Nephron progenitor cell (in vitro differentiated cells): ENCODE measurements at regions not wholly inside any gene's neighbourhood (a gene's known extent, or its start where the extent isn't known, plus 50 kb on each side); places are given as distances from the start of the nearest gene placed in this dataset.

Experiments used
- DNase-seq: peaks from one replicate; pipeline ENCODE4 v3.0.0; 2021
- H3K27ac Mint-ChIP-seq: 2 replicates; pipeline ENCODE4 v1.8.0; 2021; ENCODE audit warnings: mild to moderate bottlenecking, moderate library complexity, mixed read lengths
- H3K27me3 Mint-ChIP-seq: 2 replicates; pipeline ENCODE4 v1.8.0; 2021; ENCODE audit warnings: mild to moderate bottlenecking, low read depth, mixed read lengths; ENCODE audit not compliant: poor library complexity
- H3K36me3 Mint-ChIP-seq: 2 replicates; pipeline ENCODE4 v1.8.0; 2021; ENCODE audit warnings: low read depth, mixed read lengths
- H3K4me1 Mint-ChIP-seq: 2 replicates; pipeline ENCODE4 v1.8.0; 2021; ENCODE audit warnings: mixed read lengths
- H3K4me3 Mint-ChIP-seq: 2 replicates; pipeline ENCODE4 v1.8.0; 2021; ENCODE audit warnings: mild to moderate bottlenecking, moderate library complexity, mixed read lengths
- H3K9me3 Mint-ChIP-seq: 2 replicates; pipeline ENCODE4 v1.8.0; 2021; ENCODE audit warnings: mild to moderate bottlenecking, moderate library complexity, mixed read lengths
- TF ChIP-seq, protein P1 (sequence below): fragments of 200-600 bp; sonication (generic); IDR thresholded peaks from 2 replicates; pipeline ENCODE4 v1.5.0; 2021; ENCODE audit warnings: antibody characterized with exemption

DNA sequence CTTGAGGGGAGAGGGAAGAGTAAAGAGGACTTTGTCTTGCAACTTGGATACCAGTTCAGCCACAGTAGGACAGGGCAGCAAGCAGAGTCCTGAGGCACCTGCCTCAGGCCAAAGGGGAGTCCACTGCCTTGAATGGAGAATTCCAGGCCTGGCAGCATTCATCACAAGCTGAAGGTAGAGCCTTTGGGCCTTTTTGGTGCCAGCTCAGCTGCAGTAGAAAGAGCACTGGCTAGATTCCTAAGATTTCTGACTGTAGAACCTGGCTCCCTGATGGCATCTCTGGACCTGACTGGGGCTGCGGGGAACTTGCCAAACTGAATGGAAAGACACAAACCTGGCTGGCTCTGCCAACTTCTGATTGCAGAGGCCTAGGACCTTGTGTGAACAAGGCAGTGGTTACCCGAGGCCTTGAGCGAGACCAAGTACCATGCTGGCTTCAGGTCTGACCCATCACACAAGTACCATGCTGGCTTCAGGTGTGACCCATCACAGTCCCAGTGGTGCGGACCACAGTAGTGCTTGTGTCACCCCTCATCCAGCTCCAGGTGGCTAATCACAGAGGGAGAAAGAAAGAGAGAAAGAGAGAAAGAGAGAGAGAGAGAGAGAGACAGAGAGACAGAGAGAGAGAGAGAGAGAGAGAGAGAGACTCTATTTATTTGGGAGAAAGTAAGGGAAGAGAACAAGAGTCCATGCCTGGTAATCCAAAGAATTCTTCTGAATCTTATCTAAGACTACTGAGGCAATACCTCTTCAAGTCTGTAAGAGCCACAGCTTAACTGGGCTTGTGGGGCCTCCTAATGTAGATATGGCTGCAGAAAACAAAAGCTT lies 137.6 kb upstream of the SPIN4 start:
- Mint-ChIP-seq H3K27me3 (no peaks in the 10 kb centered on the region), H3K36me3 (peaks cover 80% of the 10 kb centered on the region), H3K4me1 (no peaks in the 10 kb centered on the region), H3K27ac (no peak overlapping the region), H3K4me3 (no peak overlapping the region), H3K9me3 (peaks cover 87% of the 10 kb centered on the region)
- DNase-seq = no peak
- TF ChIP-seq, protein P1, sequence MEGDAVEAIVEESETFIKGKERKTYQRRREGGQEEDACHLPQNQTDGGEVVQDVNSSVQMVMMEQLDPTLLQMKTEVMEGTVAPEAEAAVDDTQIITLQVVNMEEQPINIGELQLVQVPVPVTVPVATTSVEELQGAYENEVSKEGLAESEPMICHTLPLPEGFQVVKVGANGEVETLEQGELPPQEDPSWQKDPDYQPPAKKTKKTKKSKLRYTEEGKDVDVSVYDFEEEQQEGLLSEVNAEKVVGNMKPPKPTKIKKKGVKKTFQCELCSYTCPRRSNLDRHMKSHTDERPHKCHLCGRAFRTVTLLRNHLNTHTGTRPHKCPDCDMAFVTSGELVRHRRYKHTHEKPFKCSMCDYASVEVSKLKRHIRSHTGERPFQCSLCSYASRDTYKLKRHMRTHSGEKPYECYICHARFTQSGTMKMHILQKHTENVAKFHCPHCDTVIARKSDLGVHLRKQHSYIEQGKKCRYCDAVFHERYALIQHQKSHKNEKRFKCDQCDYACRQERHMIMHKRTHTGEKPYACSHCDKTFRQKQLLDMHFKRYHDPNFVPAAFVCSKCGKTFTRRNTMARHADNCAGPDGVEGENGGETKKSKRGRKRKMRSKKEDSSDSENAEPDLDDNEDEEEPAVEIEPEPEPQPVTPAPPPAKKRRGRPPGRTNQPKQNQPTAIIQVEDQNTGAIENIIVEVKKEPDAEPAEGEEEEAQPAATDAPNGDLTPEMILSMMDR = no peak

DNA sequence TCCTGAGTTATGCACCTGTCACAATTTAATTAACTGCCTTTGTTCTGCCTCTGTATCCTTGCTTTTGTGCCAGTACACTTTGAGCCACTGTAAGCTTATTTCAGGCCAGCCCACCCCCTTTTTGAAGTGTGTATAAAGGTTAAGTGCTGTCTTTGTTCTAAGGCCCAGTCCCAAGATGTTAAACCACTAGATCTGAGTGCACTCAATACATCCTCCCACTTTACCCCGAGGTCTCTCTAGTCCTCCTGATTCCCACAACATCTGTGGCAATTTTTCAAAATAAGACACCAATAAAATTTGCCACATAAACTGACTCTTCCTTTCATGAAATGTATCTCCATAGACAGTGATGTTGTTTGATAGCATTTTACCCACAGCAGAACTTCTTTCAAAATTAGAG lies 124.1 kb upstream of the SPIN4 start:
- Mint-ChIP-seq H3K9me3 (peaks cover 93% of the 10 kb centered on the region), H3K4me3 (no peak overlapping the region), H3K4me1 (no peaks in the 10 kb centered on the region), H3K27me3 (no peaks in the 10 kb centered on the region), H3K27ac (no peak overlapping the region), H3K36me3 (peaks cover 83% of the 10 kb centered on the region)
- TF ChIP-seq, protein P1 = no peak
- DNase-seq = no peak

DNA sequence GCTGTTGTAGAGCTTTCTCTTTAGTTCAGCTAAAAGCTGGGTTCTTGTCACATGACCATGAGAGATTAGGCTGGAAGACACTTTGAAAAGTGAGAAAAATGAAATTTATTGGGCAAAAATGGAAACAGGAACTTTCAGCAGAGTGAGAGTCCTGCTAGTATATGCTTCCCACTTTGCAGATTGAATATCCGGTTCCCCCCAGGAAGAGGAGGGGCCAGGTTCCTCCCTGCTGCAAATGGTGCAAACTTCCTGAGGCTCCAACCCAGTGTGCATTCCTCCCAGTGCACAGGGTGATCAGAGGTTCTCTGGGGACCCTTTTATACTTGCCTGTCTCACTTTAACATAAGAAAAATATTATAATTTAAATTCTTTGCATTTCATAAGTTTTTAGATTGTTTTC lies 119.9 kb upstream of the SPIN4 start:
- no peak overlapping the region for H3K4me3 Mint-ChIP-seq

DNA sequence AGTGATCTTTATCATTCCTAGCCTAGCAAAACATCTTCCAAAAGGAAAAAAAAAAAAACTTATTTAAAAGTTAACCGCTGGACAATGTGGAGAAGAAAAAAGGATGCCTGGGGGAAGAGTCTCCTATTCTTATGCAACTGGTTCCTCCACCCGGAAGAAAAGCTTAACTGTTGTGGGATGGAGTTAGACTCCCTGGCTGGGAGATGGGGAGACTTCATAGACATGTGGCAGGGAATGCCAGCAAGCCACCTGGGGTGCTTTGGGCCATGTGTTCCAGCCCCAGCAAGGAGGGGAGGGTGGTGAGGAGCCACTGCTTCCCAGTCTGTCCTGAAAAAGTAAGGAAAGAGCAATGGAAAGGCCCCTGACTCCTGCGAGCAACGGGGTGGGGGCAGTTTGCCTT lies 119.4 kb upstream of the SPIN4 start:
- Mint-ChIP-seq H3K27ac (no peak overlapping the region), H3K9me3 (peaks cover 86% of the 10 kb centered on the region), H3K4me1 (no peaks in the 10 kb centered on the region), H3K36me3 (peaks cover 83% of the 10 kb centered on the region), H3K4me3 (no peak overlapping the region), H3K27me3 (peaks cover 3% of the 10 kb centered on the region)
- TF ChIP-seq, protein P1 = no peak
- DNase-seq = no peak

More for the DNA sequence above, 119.9 kb upstream of the SPIN4 start:
- Mint-ChIP-seq H3K27ac (no peak overlapping the region), H3K9me3 (peaks cover 86% of the 10 kb centered on the region), H3K4me1 (no peaks in the 10 kb centered on the region), H3K36me3 (peaks cover 83% of the 10 kb centered on the region), H3K27me3 (peaks cover 3% of the 10 kb centered on the region)
- TF ChIP-seq, protein P1 = no peak
- DNase-seq = no peak

DNA sequence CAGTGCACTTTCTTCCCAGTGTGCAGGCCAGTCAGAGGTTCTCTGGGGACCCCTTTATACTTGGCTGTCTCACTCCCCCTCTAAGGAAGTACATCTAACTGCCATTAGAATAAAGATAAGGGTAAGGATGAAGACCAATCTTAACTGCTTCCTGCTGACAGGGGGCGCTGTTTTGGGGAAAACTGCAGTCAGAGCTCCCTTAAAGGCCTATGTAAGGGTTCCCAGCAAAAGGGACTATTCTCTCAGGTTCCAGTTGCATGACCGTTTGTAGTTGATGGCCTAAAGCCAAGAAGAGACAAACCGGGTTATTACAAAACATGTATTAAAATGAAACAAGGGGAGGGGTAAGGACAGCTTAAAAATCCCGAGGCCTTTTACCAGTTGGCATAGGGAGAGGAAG lies 115.6 kb upstream of the SPIN4 start:
- Mint-ChIP-seq H3K27ac (no peak overlapping the region), H3K36me3 (peaks cover 72% of the 10 kb centered on the region)

More for the DNA sequence above, 115.6 kb upstream of the SPIN4 start:
- Mint-ChIP-seq H3K4me1 (no peaks in the 10 kb centered on the region), H3K27me3 (peaks cover 3% of the 10 kb centered on the region), H3K4me3 (no peak overlapping the region), H3K9me3 (peaks cover 80% of the 10 kb centered on the region)
- TF ChIP-seq, protein P1 = no peak
- DNase-seq = no peak
